K562 (cell line): ENCODE measurements at regions not wholly inside any gene's neighbourhood (a gene's known extent, or its start where the extent isn't known, plus 50 kb on each side); places are given as distances from the start of the nearest gene placed in this dataset.
A peak's percentile ranks its signal among the peaks of the same experiment; 100 is the strongest.

Experiments used
- ARNT ChIP-seq, 2 experiments: fragments of 450-650 bp; IDR thresholded peaks; 2 replicates each; pipeline ENCODE4 v1.6.1; 2016; ENCODE audit warnings: mild to moderate bottlenecking in 1 of 2
- CREBBP ChIP-seq: IDR thresholded peaks from one replicate; pipeline ENCODE4 v1.6.1; 2012; ENCODE audit warnings: low read depth, mild to moderate bottlenecking, control low read depth, inconsistent platforms, low read length
- KAT2B ChIP-seq: IDR thresholded peaks from one replicate; pipeline ENCODE4 v1.6.1; 2012; ENCODE audit warnings: low read depth, mild to moderate bottlenecking, control low read depth, inconsistent platforms, low read length, moderate library complexity
- MNT ChIP-seq, 2 experiments: fragments of 450-650 bp; conservative IDR thresholded peaks; 2 replicates each; pipeline ENCODE4 v1.6.1; 2017; ENCODE audit warnings: mild to moderate bottlenecking in 2 of 2, moderate library complexity in 2 of 2
- NFYB ChIP-seq: IDR thresholded peaks from 2 replicates; pipeline ENCODE4 v1.6.1; 2011; ENCODE audit warnings: mild to moderate bottlenecking, moderate library complexity; ENCODE audit not compliant: insufficient read length; ENCODE audit errors: extremely low read depth
- PRDM10 ChIP-seq: fragments of 450-650 bp; IDR thresholded peaks from 2 replicates; pipeline ENCODE4 v1.6.1; 2018; ENCODE audit not compliant: partially characterized antibody
- PTBP1 ChIP-seq: fragments of 200-400 bp; formaldehyde crosslinking; IDR thresholded peaks from 2 replicates; pipeline ENCODE4 v1.6.1; 2017; ENCODE audit warnings: low read depth, low read length
- PTRF ChIP-seq: fragments of 450-650 bp; IDR thresholded peaks from 2 replicates; pipeline ENCODE4 v1.6.1; 2016; ENCODE audit warnings: mild to moderate bottlenecking, missing genetic modification characterization, missing compliant biosample characterization
- TRIM25 ChIP-seq: fragments of 450-650 bp; IDR thresholded peaks from 2 replicates; pipeline ENCODE4 v1.7.0; 2016; ENCODE audit warnings: borderline replicate concordance
- ZKSCAN8 ChIP-seq: fragments of 200-800 bp; sonication (Bioruptor generic); IDR thresholded peaks from 2 replicates; pipeline ENCODE4 v1.6.1; 2016; ENCODE audit warnings: missing genetic modification characterization, missing compliant biosample characterization
- ZNF165 ChIP-seq: fragments of 250-450 bp; sonication (Bioruptor Pico); IDR thresholded peaks from 2 replicates; pipeline ENCODE4 v1.4.0; 2020; ENCODE audit warnings: borderline replicate concordance
- ZNF280B ChIP-seq: fragments of 250-450 bp; sonication (Bioruptor Pico); IDR thresholded peaks from 2 replicates; pipeline ENCODE4 v1.5.1; 2021; ENCODE audit warnings: mild to moderate bottlenecking
- ZNF592 ChIP-seq: fragments of 450-650 bp; IDR thresholded peaks from 2 replicates; pipeline ENCODE4 v1.6.1; 2017; ENCODE audit warnings: antibody characterized with exemption, mild to moderate bottlenecking

- peak in 1 of 2 experiments; percentile 72; a peak in 3 of 4 replicates for TF ChIP-seq MNT (conservative IDR thresholded peaks at IDR 0.05)
- no peak for TF ChIP-seq TRIM25
- TF ChIP-seq ARNT (IDR thresholded peaks at IDR 0.05): peak in 1 of 2 experiments; percentile 72; a peak in 1 of 4 replicates
- no peak for TF ChIP-seq ZNF280B (CRISPR knock-in tag)
- TF ChIP-seq PTRF (tag): no peak
- no peak for TF ChIP-seq ZKSCAN8 (CRISPR knock-in tag)
- TF ChIP-seq PTBP1: no peak
- TF ChIP-seq ZNF165 (CRISPR knock-in tag): no peak
- no peak for TF ChIP-seq CREBBP
- TF ChIP-seq ZNF592: no peak
- TF ChIP-seq NFYB: no peak
- no peak for TF ChIP-seq KAT2B
- no peak for TF ChIP-seq PRDM10
Observed at GRCh38 chr7:29647020-29647654, 83.5 kb downstream of the PRR15 start (continued).
